H1 (cell line): ENCODE measurements at regions not wholly inside any gene's neighbourhood (a gene's known extent, or its start where the extent isn't known, plus 50 kb on each side); places are given as distances from the start of the nearest gene placed in this dataset.

ENCODE experiments used
- CTCF ChIA-PET: fragments of 300-600 bp; sonication (Branson Sonifier 250); formaldehyde crosslinking; loops from one replicate; lab custom pipeline; 2021; ENCODE audit not compliant: partially characterized antibody; lab: Charles Lee
- POLR2A ChIA-PET: fragments of 300-600 bp; sonication (Branson Sonifier 250); formaldehyde crosslinking; loops from one replicate; lab custom pipeline; 2021; ENCODE audit warnings: inconsistent platforms; ENCODE audit not compliant: partially characterized antibody; lab: Charles Lee
- DNase-seq, 2 experiments: peaks; one replicate each; pipeline versions ENCODE4 v3.0.0 to v3.0.0-alpha.2; 2010 to 2022; ENCODE audit warnings: low spot score in 2 of 2, low read depth in 1 of 2, mixed read lengths in 1 of 2
- FAIRE-seq: peaks from 2 replicates; lab custom pipeline; 2011; peaks lifted over from hg19 to GRCh38; lab: Jason Lieb, UNC
- H2AFZ ChIP-seq: 2 replicates; pipeline ENCODE4 v1.8.1; 2012; ENCODE audit warnings: low read length, inconsistent platforms
- H2AK5ac ChIP-seq: 2 replicates; pipeline ENCODE4 v1.6.1; 2013; ENCODE audit warnings: low read depth, low read length
- H2BK120ac ChIP-seq: replicated peaks from 2 replicates; pipeline ENCODE3; 2013; ENCODE audit warnings: low read depth, low read length, inconsistent platforms
- H2BK12ac ChIP-seq: 2 replicates; pipeline ENCODE4 v1.6.1; 2013; ENCODE audit warnings: low read depth, low read length
- H2BK15ac ChIP-seq: 2 replicates; pipeline ENCODE4 v1.6.1; 2013; ENCODE audit warnings: low read length
- H2BK20ac ChIP-seq: 2 replicates; pipeline ENCODE4 v1.6.1; 2013; ENCODE audit warnings: low read length
- H2BK5ac ChIP-seq: 2 replicates; pipeline ENCODE4 v1.6.1; 2013; ENCODE audit warnings: low read depth, low read length
- H3K14ac ChIP-seq: 2 replicates; pipeline ENCODE4 v1.6.1; 2013; ENCODE audit warnings: inconsistent platforms; ENCODE audit not compliant: insufficient read length
- H3K18ac ChIP-seq: 2 replicates; pipeline ENCODE4 v1.6.1; 2013; ENCODE audit warnings: low read length; ENCODE audit errors: extremely low read depth
- H3K23ac ChIP-seq: 2 replicates; pipeline ENCODE4 v1.6.1; 2013; ENCODE audit warnings: inconsistent platforms; ENCODE audit not compliant: insufficient read length
- H3K23me2 ChIP-seq: 2 replicates; pipeline ENCODE4 v1.6.1; 2013; ENCODE audit warnings: low read depth, low read length
- H3K27ac ChIP-seq: 2 replicates; pipeline ENCODE4 v1.6.1; 2011; ENCODE audit warnings: low read depth, low read length, inconsistent platforms
- H3K27me3 ChIP-seq, 4 experiments: replicated peaks in 1 of 4; 1 replicate in 1 of 4; 2 replicates in 3 of 4; pipeline versions ENCODE4 v1.6.1 to v1.8.1; 2011 to 2013; ENCODE audit warnings: low read length in 3 of 4, mild to moderate bottlenecking in 3 of 4, inconsistent platforms in 2 of 4, mixed read lengths in 2 of 4, moderate library complexity in 1 of 4; ENCODE audit not compliant: control insufficient read depth in 3 of 4, insufficient read depth in 3 of 4; ENCODE audit errors: extremely low read depth in 1 of 4
- H3K36me3 ChIP-seq, 4 experiments: 2 replicates each; pipeline versions ENCODE4 v1.6.1 to v1.8.1; 2011 to 2013; ENCODE audit warnings: mild to moderate bottlenecking in 4 of 4, low read length in 3 of 4, moderate library complexity in 2 of 4, control low read depth in 1 of 4, inconsistent platforms in 1 of 4; ENCODE audit not compliant: insufficient read depth in 4 of 4, control insufficient read depth in 2 of 4
- H3K4ac ChIP-seq: replicated peaks from 2 replicates; pipeline ENCODE3; 2013; ENCODE audit warnings: low read length, low read depth, mixed read lengths, inconsistent platforms; ENCODE audit not compliant: insufficient read length
- H3K4me1 ChIP-seq, 4 experiments: replicated peaks in 1 of 4; 1 replicate in 1 of 4; 2 replicates in 3 of 4; pipeline versions ENCODE4 v1.6.1 to v1.8.1; 2011 to 2013; ENCODE audit warnings: low read length in 3 of 4, inconsistent platforms in 2 of 4, mixed read lengths in 1 of 4; ENCODE audit not compliant: insufficient read depth in 4 of 4, control insufficient read depth in 3 of 4
- H3K4me2 ChIP-seq, 2 experiments: 2 replicates each; pipeline versions ENCODE4 v1.6.1 to v1.8.1; 2011 to 2013; ENCODE audit warnings: low read depth in 2 of 2, low read length in 2 of 2, control low read depth in 1 of 2, inconsistent platforms in 1 of 2, mild to moderate bottlenecking in 1 of 2; ENCODE audit not compliant: insufficient read depth in 1 of 2
- H3K4me3 ChIP-seq, 4 experiments: fragments of 200-600, 300-600 bp in 1 of 4; sonication (generic), shearing (Covaris generic), sonication (Bioruptor Twin) in 1 of 4; 2 replicates each; pipeline versions ENCODE4 v1.5.1 to v1.8.1; 2011 to 2016; ENCODE audit warnings: low read length in 4 of 4, low read depth in 3 of 4, control low read depth in 2 of 4, inconsistent platforms in 2 of 4, mild to moderate bottlenecking in 2 of 4, mixed read lengths in 1 of 4, moderate library complexity in 1 of 4; ENCODE audit not compliant: insufficient read depth in 2 of 4; ENCODE audit errors: extremely low read depth in 1 of 4
- H3K56ac ChIP-seq: replicated peaks from 2 replicates; pipeline ENCODE3; 2013; ENCODE audit warnings: low read depth, mild to moderate bottlenecking, mixed read lengths, low read length, inconsistent platforms; ENCODE audit not compliant: insufficient read length
- H3K79me1 ChIP-seq: 2 replicates; pipeline ENCODE4 v1.6.1; 2013; ENCODE audit warnings: low read depth, low read length, control low read depth
- H3K79me2 ChIP-seq, 2 experiments: 2 replicates each; pipeline versions ENCODE4 v1.6.1 to v1.8.1; 2012 to 2013; ENCODE audit warnings: low read length in 2 of 2, mild to moderate bottlenecking in 2 of 2, inconsistent platforms in 1 of 2; ENCODE audit not compliant: insufficient read depth in 2 of 2, control insufficient read depth in 1 of 2
- H3K9ac ChIP-seq, 4 experiments: replicated peaks in 1 of 4; 1 replicate in 1 of 4; 2 replicates in 3 of 4; pipeline versions ENCODE4 v1.6.1 to v1.8.1; 2011 to 2013; ENCODE audit warnings: low read depth in 3 of 4, low read length in 3 of 4, control low read depth in 2 of 4, mild to moderate bottlenecking in 2 of 4, moderate library complexity in 2 of 4, inconsistent platforms in 1 of 4; ENCODE audit errors: extremely low read depth in 1 of 4
- H3K9me3 ChIP-seq, 2 experiments: 2 replicates each; pipeline versions ENCODE4 v1.6.1 to v1.8.1; 2012 to 2013; ENCODE audit warnings: mild to moderate bottlenecking in 2 of 2, moderate library complexity in 2 of 2, control low read depth in 1 of 2, inconsistent platforms in 1 of 2, low read depth in 1 of 2, low read length in 1 of 2, mixed read lengths in 1 of 2; ENCODE audit not compliant: insufficient read depth in 2 of 2
- H4K20me1 ChIP-seq, 2 experiments: replicated peaks in 1 of 2; 2 replicates each; pipeline versions ENCODE3 to v1.8.1; 2011 to 2013; ENCODE audit warnings: inconsistent platforms in 2 of 2, low read length in 2 of 2, mild to moderate bottlenecking in 1 of 2; ENCODE audit not compliant: insufficient read depth in 2 of 2, control insufficient read depth in 1 of 2
- H4K5ac ChIP-seq: 2 replicates; pipeline ENCODE4 v1.6.1; 2013; ENCODE audit warnings: low read length, low read depth, mixed read lengths, inconsistent platforms; ENCODE audit not compliant: insufficient read length
- H4K8ac ChIP-seq: 2 replicates; pipeline ENCODE4 v1.8.0; 2013; ENCODE audit warnings: mild to moderate bottlenecking, moderate library complexity, low read length, inconsistent platforms; ENCODE audit not compliant: insufficient read depth; ENCODE audit errors: extremely low read depth
- H4K91ac ChIP-seq: replicated peaks from 2 replicates; pipeline ENCODE3; 2013; ENCODE audit warnings: low read length, mixed read lengths, inconsistent platforms; ENCODE audit not compliant: insufficient read length
- ASH2L ChIP-seq: fragments of 200-600, 300-600 bp; sonication (generic); IDR thresholded peaks from one replicate; pipeline ENCODE4 v1.7.1; 2017; ENCODE audit warnings: low read length
- ATF2 ChIP-seq: IDR thresholded peaks from 2 replicates; pipeline ENCODE4 v1.6.1; 2012; ENCODE audit warnings: low read length, inconsistent platforms
- BCL11A ChIP-seq, 2 experiments: IDR thresholded peaks; one replicate each; pipeline ENCODE4 v1.6.1; 2011; ENCODE audit warnings: low read depth in 2 of 2, low read length in 2 of 2, mild to moderate bottlenecking in 2 of 2
- CHD1 ChIP-seq: IDR thresholded peaks from 2 replicates; pipeline ENCODE4 v1.6.1; 2012; ENCODE audit warnings: low read depth, low read length, improper control_type of control experiment
- JUN ChIP-seq: IDR thresholded peaks from 2 replicates; pipeline ENCODE4 v1.6.1; 2011; ENCODE audit warnings: low read depth, mild to moderate bottlenecking, improper control_type of control experiment, low read length
- KDM4A ChIP-seq: IDR thresholded peaks from one replicate; pipeline ENCODE4 v1.7.1; 2012; ENCODE audit warnings: low read depth, mild to moderate bottlenecking, moderate library complexity, low read length, inconsistent platforms; ENCODE audit not compliant: severe bottlenecking
- RAD21 ChIP-seq, 2 experiments: IDR thresholded peaks in 1 of 2; conservative IDR thresholded peaks in 1 of 2; 2 replicates each; pipeline ENCODE4 v1.6.1; 2011; ENCODE audit warnings: low read depth in 2 of 2, low read length in 2 of 2, improper control_type of control experiment in 1 of 2, inconsistent platforms in 1 of 2, mild to moderate bottlenecking in 1 of 2, moderate library complexity in 1 of 2
- RNF2 ChIP-seq: fragments of 200-900, 300-1000 bp; sonication (generic); IDR thresholded peaks from 2 replicates; pipeline ENCODE4 v1.7.1; 2016; ENCODE audit warnings: borderline replicate concordance, low read depth, mild to moderate bottlenecking, antibody characterized with exemption, low read length; ENCODE audit not compliant: poor library complexity, severe bottlenecking; ENCODE audit errors: missing control alignments
- SRF ChIP-seq: IDR thresholded peaks from 2 replicates; pipeline ENCODE4 v1.6.1; 2011; ENCODE audit warnings: mild to moderate bottlenecking, low read depth, low read length, moderate library complexity
- WGBS, 2 experiments: shearing (Covaris generic) in 1 of 2; methylation state at CpG; one replicate each; pipeline versions ENCODE4 v1.1.6 to v1.1.7; 2013 to 2015; ENCODE audit warnings: low lambda C conversion rate in 2 of 2, mixed read lengths in 2 of 2, inconsistent platforms in 1 of 2, low coverage in 1 of 2, missing lambda C conversion rate in 1 of 2; ENCODE audit not compliant: insufficient replicate concordance in 2 of 2, insufficient coverage in 1 of 2, insufficient read length in 1 of 2; ENCODE audit errors: extremely low coverage in 1 of 2, missing lambda C conversion rate in 1 of 2; 5-methylcytosine and 5-hydroxymethylcytosine counted together

- H2BK15ac ChIP-seq, result no peak overlapping the region
- H4K20me1 ChIP-seq, result no peaks in the 10 kb centered on the region
- no peak overlapping the region for H3K4ac ChIP-seq
- no peak overlapping the region for H2BK20ac ChIP-seq
- no peak for FAIRE-seq
- H3K4me3 ChIP-seq, result no peak overlapping the region
- no peaks in the 10 kb centered on the region for H3K79me1 ChIP-seq
- H3K23ac ChIP-seq, result no peak overlapping the region
- no peak overlapping the region for H3K27ac ChIP-seq
- H2AK5ac ChIP-seq, result no peak overlapping the region
- no peaks in the 10 kb centered on the region; a peak in 1 of 7 replicates for H3K4me1 ChIP-seq
- no peaks in the 10 kb centered on the region for H3K36me3 ChIP-seq
- DNase-seq, result no peak
- no peak overlapping the region for H3K56ac ChIP-seq
- H3K14ac ChIP-seq, result no peak overlapping the region
- no peak overlapping the region for H2BK5ac ChIP-seq
- H4K8ac ChIP-seq, result no peak overlapping the region
- H4K91ac ChIP-seq, result no peak overlapping the region
- no peaks in the 10 kb centered on the region for H3K23me2 ChIP-seq
- ChIA-PET POLR2A (no interaction called here), CTCF (interaction anchor here (1.2 to 1.5 kb wide), 3 partner anchors 9 to 39 kb away, joined by 3 to 7 read pairs (median 3); no protein-coding TSS in a partner anchor)
- 92% methylated on average over 2 of the region's 2 CpGs; no CpG with 5 or more reads in 1 of the 2 experiments for WGBS, 2 experiments
- H2BK12ac ChIP-seq, result no peak overlapping the region
- no peak overlapping the region for H3K9ac ChIP-seq
- no peak overlapping the region for H2BK120ac ChIP-seq
- H3K27me3 ChIP-seq, result no peaks in the 10 kb centered on the region
- H4K5ac ChIP-seq, result no peak overlapping the region
- H3K9me3 ChIP-seq, result no peaks in the 10 kb centered on the region; a peak in 1 of 4 replicates
- no peak overlapping the region for H3K4me2 ChIP-seq
- no peak overlapping the region for H3K18ac ChIP-seq
- no peak overlapping the region for H2AFZ ChIP-seq
- H3K79me2 ChIP-seq, result no peaks in the 10 kb centered on the region
- TF ChIP-seq ASH2L (no peak), RNF2 (no peak), SRF (no peak), BCL11A (IDR thresholded peaks at IDR 0.05; ENCODE audit: low read depth in 2 of 2, low read length in 2 of 2) (no peak), KDM4A (no peak), CHD1 (no peak), ATF2 (no peak), RAD21 (IDR thresholded peaks at IDR 0.05 in 1 of 2, conservative IDR thresholded peaks at IDR 0.05 in 1 of 2; ENCODE audit: low read depth in 2 of 2, low read length in 2 of 2) (no peak), JUN (no peak)
These were observed 331.3 kb upstream of the FRG2C start for GRCh38 chr3:75332794-75333193.
